RKO (cell line): ENCODE measurements at regions not wholly inside any gene's neighbourhood (a gene's known extent, or its start where the extent isn't known, plus 50 kb on each side); places are given as distances from the start of the nearest gene placed in this dataset.

ENCODE experiments used
- DNase-seq: peaks from one replicate; pipeline ENCODE4 v3.0.0-alpha.2; 2016; ENCODE audit warnings: low spot score

DNA sequence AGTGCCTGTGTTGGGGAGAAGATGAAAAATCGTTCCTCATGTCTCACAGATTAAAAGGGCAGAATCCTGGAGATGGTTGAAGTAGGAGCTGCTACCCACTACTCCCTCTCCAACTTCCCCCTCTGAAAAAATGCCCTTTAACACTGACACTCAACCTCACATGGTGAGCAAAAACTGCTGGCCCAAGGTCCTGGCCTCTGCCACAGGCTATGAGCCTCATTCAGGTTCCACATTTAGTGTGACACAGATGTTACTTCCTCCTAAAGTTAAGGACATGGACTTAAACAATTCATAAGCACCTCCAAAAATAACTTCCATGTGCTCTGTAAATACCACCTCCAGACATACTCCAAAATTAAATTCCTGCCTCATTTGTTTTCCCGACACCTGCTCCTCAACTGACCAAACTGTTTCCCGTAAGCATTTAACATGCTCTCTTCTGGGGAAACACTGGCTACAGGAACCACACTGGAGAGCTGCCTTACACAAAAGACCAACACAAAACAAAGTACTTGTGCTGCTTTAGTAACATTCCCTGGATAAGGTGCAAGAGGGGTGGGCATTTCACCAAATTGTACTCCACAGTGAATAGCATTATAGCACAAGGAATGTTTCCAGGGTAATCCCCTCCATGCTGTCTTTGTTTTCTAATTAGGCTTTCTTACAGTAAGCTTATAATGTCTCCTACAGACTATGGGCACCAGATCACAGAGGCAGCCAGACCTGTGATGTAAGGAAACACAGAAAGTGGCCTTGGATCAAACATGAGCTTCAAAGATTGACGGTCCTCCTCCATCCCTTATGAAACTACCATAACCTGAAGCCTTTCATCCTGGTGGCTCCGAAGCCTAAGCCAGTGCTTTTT, 57.0 kb downstream of the PHLDA1 start:
- no peak for DNase-seq

DNA sequence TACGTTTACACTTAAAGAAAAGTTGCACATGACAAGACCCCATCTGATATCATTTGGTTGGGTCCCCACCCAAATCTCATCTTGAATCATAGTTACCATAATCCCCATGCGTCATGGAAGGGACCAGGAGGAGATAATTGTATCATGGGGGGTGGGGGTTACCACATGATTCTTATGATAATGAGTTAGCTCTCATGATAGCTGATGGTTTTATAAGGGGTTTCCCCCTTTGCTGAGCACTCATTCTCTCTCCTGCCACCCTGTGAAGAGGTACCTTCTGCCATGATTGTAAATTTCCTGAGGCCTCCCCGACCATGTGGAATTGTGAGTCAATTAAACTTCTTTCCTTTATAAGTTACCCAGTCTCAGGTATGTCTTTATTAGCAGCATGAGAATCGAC, 60.3 kb downstream of the PHLDA1 start:
- no peak for DNase-seq

DNA sequence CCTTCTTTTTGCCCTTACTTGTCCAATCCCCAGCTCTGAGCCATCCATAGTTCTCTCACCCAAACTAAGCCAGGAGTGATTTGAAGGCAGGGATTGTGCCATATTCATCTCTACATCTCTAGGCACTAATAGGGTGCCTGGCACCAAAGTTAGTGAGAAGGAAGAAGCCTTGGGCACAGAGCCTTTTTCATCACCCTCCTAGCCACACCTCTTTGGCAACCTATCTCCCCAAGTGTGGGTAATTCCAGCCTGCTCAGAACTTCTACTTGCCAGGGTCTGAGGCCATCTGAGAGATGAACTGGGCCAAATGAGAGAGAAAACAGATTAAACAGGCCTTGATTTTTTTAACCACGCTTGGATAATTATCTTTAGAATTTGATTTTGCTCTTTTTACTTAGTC, 61.3 kb downstream of the PHLDA1 start:
- no peak for DNase-seq

DNA sequence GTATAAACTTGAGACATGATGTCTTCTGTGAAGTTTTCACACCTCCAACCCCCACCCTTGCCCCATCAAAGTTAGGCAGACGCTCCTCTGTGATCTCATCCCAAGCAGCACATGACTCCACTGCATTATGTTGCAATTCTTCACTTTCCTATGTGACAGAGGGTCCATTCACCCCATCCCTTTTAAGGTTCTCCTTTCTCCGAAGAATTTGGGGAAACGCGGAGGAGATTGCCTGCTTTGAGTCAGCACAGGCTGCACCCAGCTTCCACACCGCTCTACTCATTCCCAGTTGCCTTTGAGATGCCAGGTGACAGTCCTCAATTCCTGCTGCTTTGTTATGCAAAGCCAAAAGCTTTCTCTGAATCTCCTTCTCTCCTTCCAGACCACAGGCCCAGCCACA, 61.8 kb downstream of the PHLDA1 start:
- no peak for DNase-seq

DNA sequence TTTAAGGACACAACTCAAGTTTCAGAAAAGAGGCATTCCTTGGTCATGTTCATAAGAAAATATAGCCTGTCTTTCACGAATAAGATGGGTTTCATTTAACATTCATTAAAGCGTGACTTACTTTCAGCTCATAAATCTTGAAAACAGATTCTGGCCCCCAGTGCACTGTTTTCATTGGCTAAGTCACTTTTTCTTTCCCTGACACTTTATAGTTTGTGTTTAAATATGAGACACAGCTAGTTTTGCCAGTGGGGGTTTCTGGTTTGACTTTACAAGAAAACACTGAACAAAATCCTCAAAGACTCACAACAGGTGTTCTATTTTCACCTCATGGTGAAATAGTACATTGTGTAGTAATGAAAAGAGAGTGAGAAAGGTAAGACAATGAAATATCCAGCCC, 65.9 kb downstream of the PHLDA1 start:
- DNase-seq, result no peak

- no peak for DNase-seq
These were observed 67.4 kb downstream of the PHLDA1 start for GRCh38 chr12:75964150-75964549.

DNA sequence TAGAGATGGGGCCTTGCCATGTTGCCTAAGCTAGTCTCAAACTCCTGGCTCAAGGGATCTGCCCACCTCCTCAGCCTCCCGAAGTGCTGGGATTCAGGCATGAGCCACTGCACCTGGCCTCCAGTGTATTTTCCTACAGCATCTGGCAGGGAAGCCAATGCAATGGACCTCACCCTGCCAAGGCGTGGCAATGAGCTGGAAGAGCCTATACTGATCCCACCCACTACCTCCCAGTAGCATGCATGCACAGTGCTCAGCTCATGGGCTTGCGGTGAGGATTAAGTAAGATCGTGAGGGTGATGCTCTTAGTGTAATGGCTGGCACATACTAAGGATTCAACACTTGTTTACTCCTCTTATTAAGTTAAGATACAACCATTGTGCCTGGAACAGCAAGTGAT, 69.7 kb downstream of the PHLDA1 start:
- DNase-seq, result no peak

GRCh38 chr12:75960954-75961661, 70.5 kb downstream of the PHLDA1 start:
- no peak for DNase-seq

DNA sequence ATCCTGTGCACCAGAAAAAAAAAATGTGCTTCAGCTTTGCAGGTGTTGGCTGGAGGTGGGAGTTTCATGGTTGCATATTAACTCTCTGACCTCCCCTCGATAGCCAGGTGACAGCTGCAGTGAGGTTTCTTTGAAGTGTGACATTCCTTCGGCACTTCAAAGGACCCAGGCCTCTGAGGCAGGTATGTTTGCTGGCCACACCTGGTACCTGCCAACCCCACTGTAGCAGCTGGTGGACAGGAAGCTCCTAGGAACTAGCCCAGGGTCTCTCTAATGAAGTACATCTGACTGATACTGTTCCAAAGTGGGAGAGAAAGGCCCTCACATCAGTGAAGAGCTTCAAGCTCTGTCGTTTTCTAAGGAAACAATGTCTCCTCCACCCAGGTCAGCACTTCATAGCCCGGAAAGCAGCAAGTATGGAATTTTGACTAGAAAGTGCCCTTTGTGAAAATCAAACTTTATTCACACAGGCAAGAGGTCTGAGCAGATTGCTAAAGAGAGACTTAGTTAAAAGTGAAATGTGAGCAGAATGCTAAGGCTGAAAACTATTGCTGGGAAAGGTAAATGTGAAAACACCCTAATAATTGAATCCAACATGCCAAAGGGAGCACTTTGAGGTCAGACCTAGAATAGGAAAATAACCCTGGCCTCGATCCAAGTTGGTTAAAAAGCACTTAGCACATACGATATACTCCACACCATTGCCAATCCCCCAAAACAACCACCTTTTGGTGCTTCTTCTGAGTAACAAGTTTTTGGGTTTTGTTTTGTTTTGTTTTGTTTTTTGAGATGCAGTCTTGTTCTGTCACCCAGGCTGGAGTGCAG, 71.3 kb downstream of the PHLDA1 start:
- DNase-seq, result no peak

GRCh38 chr12:75959506-75959905, 72.1 kb downstream of the PHLDA1 start:
- no peak for DNase-seq

DNA sequence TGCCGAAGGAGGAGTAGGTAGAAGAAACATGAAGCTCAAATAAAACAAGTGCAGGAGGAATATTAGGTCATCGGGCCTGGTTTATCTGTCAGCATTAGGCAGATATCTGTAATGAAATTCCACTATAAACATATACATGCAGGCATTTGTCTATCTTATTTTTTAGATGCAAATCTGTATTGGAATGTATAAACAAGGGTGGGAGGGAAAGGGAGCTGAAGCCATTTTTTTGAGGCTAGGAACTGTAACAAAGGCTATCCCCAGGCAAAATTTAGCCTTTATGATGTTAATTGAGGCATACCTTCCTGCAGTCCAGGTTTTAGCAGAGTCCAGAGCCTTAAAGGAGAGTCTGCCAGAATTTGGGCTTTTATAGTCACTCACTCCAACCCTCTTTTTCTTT, 72.5 kb downstream of the PHLDA1 start:
- DNase-seq, result no peak

- DNase-seq, result no peak
These were observed 76.3 kb downstream of the PHLDA1 start for GRCh38 chr12:75955251-75955650.

DNA sequence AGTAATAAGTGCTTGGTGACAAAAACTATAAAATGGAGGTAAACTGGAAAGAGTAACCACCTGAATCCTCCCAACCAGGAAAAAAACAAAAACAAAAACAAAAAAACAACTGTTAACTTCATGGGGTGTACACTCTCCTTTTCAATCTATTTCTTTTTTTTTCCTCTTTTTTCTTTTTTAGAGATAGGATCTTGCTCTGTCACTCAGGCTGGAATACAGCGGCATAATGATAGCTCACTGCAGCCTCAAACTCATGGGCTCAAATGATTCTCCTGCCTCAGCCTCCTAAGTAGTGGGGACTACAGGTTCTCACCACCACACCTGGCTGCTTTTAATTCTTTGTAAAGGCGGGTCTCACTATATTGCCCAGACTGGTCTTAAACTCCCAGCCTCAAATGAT, 76.8 kb downstream of the PHLDA1 start:
- no peak for DNase-seq

- peak; percentile 99 for DNase-seq
These were observed 77.5 kb downstream of the PHLDA1 start for GRCh38 chr12:75954041-75954440.

GRCh38 chr12:75953312-75953906, 78.2 kb downstream of the PHLDA1 start:
- DNase-seq, result peak; percentile 96

- DNase-seq, result peak; percentile 60
These were observed 79.9 kb downstream of the PHLDA1 start for GRCh38 chr12:75951399-75952278.

- peak; percentile 63 for DNase-seq
These were observed 84.3 kb downstream of the PHLDA1 start for GRCh38 chr12:75947156-75947723.

DNA sequence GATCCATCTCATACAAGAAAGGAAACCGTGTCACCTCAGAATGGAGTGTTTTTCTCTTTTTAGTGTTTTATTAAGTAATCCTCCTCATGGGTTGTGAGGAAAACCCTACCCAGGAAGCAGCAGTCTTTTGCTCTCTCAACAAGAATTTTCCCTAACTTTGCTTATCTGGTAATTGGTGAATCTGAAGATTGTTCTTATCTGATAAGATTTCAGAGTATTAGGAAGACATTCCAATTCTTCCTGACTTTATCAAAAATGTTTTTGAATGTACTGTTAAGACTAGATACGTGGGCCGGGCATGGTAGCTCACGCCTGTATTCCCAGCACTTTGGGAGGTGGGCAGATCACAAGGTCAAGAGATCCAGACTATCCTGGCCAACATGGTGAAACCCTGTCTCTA, 86.0 kb downstream of the PHLDA1 start:
- peak; percentile 32 for DNase-seq

GRCh38 chr12:75944905-75945432, 86.6 kb downstream of the PHLDA1 start:
- no peak for DNase-seq

DNA sequence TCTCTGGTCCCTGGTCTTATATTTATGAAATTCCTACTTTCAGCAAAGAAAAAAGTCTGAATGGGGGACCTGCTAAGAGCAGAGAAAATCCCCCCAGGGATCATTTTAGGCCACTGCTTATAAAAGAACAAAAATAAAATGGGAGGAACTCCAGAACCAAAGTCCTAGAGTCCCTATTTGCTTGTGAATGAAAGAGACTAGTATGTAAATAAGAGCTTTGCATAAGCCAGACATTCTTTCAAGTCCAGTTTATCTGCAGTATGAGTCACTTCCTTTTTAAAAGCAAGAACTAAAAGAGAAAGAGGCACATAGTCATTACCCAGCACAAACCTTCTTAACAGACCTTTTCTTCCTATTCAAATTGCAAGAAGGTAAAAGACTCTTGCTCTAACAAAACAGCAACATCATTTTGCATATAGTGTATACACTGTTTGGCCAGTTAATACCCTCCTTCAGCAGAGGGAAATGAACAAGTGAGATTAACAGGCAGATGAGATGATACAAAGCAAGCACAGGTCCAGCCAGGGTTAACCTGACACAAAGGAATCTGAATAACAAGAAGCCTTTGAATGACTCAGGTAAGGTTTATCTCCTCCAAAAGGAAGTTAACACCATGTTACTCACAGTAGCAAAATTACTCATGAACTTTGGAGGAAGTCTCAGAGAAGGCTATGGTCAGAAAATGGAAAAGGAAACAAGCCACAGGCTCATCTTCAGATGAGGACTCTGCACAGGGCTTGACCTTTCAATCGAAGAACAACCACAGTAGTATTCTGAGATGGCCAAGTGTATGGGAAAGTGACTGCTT, 87.3 kb downstream of the PHLDA1 start:
- DNase-seq, result peak; percentile 100
